Brain microvascular endothelial cell (primary cell): ENCODE measurements at regions not wholly inside any gene's neighbourhood (a gene's known extent, or its start where the extent isn't known, plus 50 kb on each side); places are given as distances from the start of the nearest gene placed in this dataset.

Experiments
- DNase-seq: peaks from one replicate; pipeline ENCODE4 v3.0.0-alpha.2; 2020
- H3K27ac ChIP-seq: fragments of 250-450 bp; sonication (Bioruptor Pico); 2 replicates; pipeline ENCODE4 v1.5.1; 2020; ENCODE audit warnings: mild to moderate bottlenecking, moderate library complexity
- H3K27me3 ChIP-seq: fragments of 250-450 bp; sonication (Bioruptor Pico); replicated peaks from 2 replicates; pipeline ENCODE4 v1.5.1; 2020; ENCODE audit warnings: mild to moderate bottlenecking
- H3K36me3 ChIP-seq: fragments of 250-450 bp; sonication (Bioruptor Pico); replicated peaks from 2 replicates; pipeline ENCODE4 v1.5.1; 2020; ENCODE audit warnings: mild to moderate bottlenecking
- H3K4me3 ChIP-seq: 2 replicates; pipeline ENCODE4 v1.5.1; 2011; ENCODE audit warnings: low read depth, mild to moderate bottlenecking, control low read depth, low read length, moderate library complexity
- in situ Hi-C: cut with HindIII; loops from 2 replicates; pipeline ENCODE4 v1.10.0; 2017; ENCODE audit warnings: low sequenced_read_pairs, low pct_ligation_motif_present
- TF ChIP-seq, protein P1 (sequence below): IDR thresholded peaks from 2 replicates; pipeline ENCODE4 v1.5.1; 2011; ENCODE audit warnings: low read depth, mild to moderate bottlenecking, moderate library complexity, low read length, control low read depth, inconsistent platforms; ENCODE audit errors: missing control alignments

DNA sequence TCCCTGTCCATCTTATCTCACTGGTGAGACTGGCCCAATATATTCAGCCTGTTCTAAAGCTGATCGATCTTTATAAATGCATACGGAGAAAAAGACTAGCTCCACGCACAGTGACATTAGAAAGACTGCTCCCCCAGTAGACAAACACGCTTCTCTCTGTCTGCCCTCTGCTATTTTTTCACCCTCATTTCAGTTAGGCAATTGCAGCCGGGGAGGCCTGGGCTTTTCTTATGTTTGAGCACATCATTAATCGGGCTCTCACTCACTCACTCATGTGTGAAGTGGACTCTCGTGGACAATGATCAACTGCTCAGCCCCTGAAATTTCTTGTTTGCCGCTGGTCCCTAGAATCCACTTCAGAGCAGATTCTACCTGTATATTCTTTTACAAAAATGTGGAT is 824.7 kb upstream of the TENM3 start:
- DNase-seq = no peak
- H3K36me3 ChIP-seq = no peaks in the 10 kb centered on the region
- TF ChIP-seq, protein P1, sequence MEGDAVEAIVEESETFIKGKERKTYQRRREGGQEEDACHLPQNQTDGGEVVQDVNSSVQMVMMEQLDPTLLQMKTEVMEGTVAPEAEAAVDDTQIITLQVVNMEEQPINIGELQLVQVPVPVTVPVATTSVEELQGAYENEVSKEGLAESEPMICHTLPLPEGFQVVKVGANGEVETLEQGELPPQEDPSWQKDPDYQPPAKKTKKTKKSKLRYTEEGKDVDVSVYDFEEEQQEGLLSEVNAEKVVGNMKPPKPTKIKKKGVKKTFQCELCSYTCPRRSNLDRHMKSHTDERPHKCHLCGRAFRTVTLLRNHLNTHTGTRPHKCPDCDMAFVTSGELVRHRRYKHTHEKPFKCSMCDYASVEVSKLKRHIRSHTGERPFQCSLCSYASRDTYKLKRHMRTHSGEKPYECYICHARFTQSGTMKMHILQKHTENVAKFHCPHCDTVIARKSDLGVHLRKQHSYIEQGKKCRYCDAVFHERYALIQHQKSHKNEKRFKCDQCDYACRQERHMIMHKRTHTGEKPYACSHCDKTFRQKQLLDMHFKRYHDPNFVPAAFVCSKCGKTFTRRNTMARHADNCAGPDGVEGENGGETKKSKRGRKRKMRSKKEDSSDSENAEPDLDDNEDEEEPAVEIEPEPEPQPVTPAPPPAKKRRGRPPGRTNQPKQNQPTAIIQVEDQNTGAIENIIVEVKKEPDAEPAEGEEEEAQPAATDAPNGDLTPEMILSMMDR = no peak
- H3K27ac ChIP-seq = no peak overlapping the region
- H3K4me3 ChIP-seq = no peak overlapping the region
- no peaks in the 10 kb centered on the region for H3K27me3 ChIP-seq
- in situ Hi-C loops = no loop called here

DNA sequence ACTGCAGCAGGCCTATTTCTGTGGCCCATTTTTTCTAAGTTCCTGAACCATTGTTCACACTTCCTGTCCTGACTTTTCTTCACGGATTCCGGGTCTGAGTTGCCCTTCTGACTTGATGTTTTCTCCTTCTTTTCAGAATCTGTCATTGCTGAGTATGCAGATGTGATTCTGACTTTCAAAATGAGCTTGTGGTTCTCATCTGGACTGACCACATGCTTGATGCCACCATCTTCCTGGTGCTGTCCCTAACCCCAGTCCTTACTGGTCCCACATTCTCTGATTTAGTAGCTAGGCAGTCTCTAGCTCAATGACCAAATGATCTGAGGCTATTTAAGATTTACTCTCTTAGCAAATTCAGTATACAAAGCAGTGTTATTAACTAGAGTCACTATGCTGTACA is 822.3 kb upstream of the TENM3 start:
- DNase-seq = no peak
- in situ Hi-C loops = no loop called here
- Histone ChIP-seq H3K36me3 (no peaks in the 10 kb centered on the region), H3K27me3 (no peaks in the 10 kb centered on the region), H3K27ac (no peak overlapping the region), H3K4me3 (no peak overlapping the region)
- TF ChIP-seq, protein P1 = no peak

DNA sequence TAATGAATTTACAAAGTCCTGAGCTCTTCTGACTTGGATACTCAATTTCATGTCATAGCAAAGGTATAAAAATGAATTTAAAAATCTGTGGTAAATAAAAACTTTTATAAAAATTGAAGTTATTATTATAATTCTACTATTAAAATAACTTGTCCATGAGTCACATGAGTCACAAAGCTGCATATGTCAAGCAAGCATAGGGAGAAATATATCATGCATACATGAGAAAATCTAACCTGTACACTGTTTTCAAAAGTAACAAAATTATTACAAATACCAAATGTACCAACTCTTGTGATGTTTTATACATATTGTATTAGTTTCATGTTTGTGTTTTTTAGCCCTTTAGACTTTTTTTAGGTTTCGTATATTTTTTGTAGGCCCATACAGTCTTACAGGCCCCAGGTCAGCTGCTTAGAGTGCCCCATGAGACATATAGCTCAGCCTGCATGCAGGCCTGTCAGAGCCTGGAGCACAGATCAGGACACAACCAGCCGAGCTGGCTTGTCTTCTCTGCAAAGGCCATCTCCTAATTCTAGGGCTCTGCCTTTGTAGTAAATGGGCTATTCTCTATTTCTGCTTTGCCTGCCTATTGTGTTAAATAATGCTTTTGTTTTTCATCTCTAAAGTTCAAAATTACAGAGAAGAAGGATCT is 818.7 kb upstream of the TENM3 start:
- TF ChIP-seq, protein P1 = no peak

DNA sequence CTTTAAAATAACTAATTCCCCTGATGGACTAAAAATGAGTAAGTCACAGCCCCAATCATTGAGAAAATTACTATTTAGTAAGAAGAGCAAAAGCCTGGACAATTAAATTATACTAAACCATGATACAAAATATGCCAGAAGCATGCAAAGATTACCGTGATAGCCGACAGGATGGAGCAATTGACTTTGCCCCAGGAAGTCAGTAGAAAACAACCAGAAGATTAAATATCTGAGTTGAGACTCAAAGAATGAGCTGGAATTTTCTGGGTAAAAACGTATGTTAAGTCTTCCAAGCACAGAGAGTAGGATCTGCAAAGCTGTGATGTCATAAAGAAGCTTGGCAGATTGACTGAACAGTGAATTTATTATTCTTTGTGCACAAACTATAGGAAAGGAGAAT is 816.1 kb upstream of the TENM3 start:
- in situ Hi-C loops = no loop called here
- H3K27me3 ChIP-seq = no peaks in the 10 kb centered on the region
- TF ChIP-seq, protein P1 = no peak
- H3K4me3 ChIP-seq = no peak overlapping the region
- no peak for DNase-seq
- no peaks in the 10 kb centered on the region for H3K36me3 ChIP-seq
- H3K27ac ChIP-seq = no peak overlapping the region

More for the DNA sequence above, 818.7 kb upstream of the TENM3 start:
- Histone ChIP-seq H3K4me3 (no peak overlapping the region), H3K27ac (no peak overlapping the region), H3K27me3 (no peaks in the 10 kb centered on the region), H3K36me3 (no peaks in the 10 kb centered on the region)
- DNase-seq = no peak
- in situ Hi-C loops = no loop called here

DNA sequence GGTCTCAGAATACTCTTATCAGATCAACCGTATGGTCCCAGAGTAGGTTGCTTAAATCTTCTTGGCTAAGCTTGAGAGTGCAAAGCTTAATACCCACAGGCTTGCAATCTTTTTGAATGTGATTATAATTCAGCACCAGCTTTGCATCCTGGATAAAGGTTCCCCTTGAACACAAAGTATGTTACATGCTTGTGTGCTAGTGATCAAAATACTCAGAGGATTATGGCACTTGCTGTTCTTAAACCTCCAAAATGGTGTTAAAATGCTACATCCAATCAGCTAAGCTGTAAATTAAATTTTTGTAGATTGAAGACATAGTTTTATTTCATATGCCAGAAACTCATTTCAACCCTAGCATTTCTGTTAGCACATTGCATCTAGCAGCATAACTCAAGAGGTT is 812.2 kb upstream of the TENM3 start:
- H3K4me3 ChIP-seq = no peak overlapping the region
- H3K27ac ChIP-seq = no peak overlapping the region
- in situ Hi-C loops = no loop called here
- no peak for DNase-seq
- H3K27me3 ChIP-seq = no peaks in the 10 kb centered on the region
- TF ChIP-seq, protein P1 = no peak
- H3K36me3 ChIP-seq = no peaks in the 10 kb centered on the region

DNA sequence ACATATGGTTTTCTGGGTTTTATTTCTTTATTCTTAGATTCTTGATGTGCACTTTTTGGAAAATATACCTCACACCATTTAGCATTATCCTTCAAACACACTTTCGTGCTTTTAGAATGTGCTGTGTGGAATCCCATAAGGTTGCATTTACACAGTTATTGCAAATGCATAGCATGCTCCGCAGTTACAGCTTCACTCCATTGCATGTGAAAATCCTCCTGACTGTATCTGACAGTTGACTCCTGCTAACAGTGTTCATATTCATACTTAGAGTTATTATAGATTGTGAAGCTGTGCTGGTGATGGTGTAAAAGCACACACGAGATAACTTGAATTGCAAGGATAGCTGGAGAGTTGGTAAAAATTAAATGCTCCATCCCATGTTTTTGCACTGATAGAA is 811.5 kb upstream of the TENM3 start:
- no peaks in the 10 kb centered on the region for H3K36me3 ChIP-seq
- in situ Hi-C loops = no loop called here
- TF ChIP-seq, protein P1 = no peak
- no peak for DNase-seq
- no peak overlapping the region for H3K27ac ChIP-seq
- no peaks in the 10 kb centered on the region for H3K27me3 ChIP-seq
- H3K4me3 ChIP-seq = no peak overlapping the region
